Smooth muscle cell (in vitro differentiated cells): ENCODE measurements at regions not wholly inside any gene's neighbourhood (a gene's known extent, or its start where the extent isn't known, plus 50 kb on each side); places are given as distances from the start of the nearest gene placed in this dataset.

ENCODE experiments used
- DNase-seq: peaks from one replicate; lab custom pipeline; 2025; ENCODE audit not compliant: unreplicated experiment; lab: John Stamatoyannopoulos, UW
- H2AFZ ChIP-seq: fragments of 200-600 bp; sonication (generic); 2 replicates; pipeline ENCODE4 v1.6.0; 2016; ENCODE audit warnings: antibody characterized with exemption, low read depth, mild to moderate bottlenecking
- H3F3A ChIP-seq: fragments of 200-600 bp; sonication (generic); 2 replicates; pipeline ENCODE4 v1.6.0; 2017; ENCODE audit warnings: antibody characterized with exemption, low read depth
- H3K27ac ChIP-seq: fragments of 200-600 bp; sonication (generic); 2 replicates; pipeline ENCODE4 v1.5.1; 2016; ENCODE audit warnings: low read depth, mild to moderate bottlenecking
- H3K27me3 ChIP-seq: fragments of 200-600 bp; sonication (generic); 2 replicates; pipeline ENCODE4 v1.6.1; 2016; ENCODE audit warnings: low read depth, mild to moderate bottlenecking
- H3K36me3 ChIP-seq: fragments of 200-600 bp; sonication (generic); 2 replicates; pipeline ENCODE4 v1.5.1; 2016; ENCODE audit warnings: low read depth
- H3K4me1 ChIP-seq: fragments of 200-600 bp; sonication (generic); 2 replicates; pipeline ENCODE4 v1.5.1; 2016; ENCODE audit warnings: low read depth
- H3K4me2 ChIP-seq: fragments of 200-600 bp; sonication (generic); 2 replicates; pipeline ENCODE4 v1.6.0; 2016; ENCODE audit warnings: mild to moderate bottlenecking
- H3K4me3 ChIP-seq: fragments of 200-600 bp; sonication (generic); 2 replicates; pipeline ENCODE4 v1.5.1; 2016; ENCODE audit warnings: mild to moderate bottlenecking
- H3K79me2 ChIP-seq: fragments of 200-600 bp; sonication (generic); 2 replicates; pipeline ENCODE4 v1.6.0; 2016; ENCODE audit warnings: low read depth, mild to moderate bottlenecking
- H3K9ac ChIP-seq: fragments of 200-600 bp; sonication (generic); 2 replicates; pipeline ENCODE4 v1.6.0; 2016; ENCODE audit warnings: low read depth
- H3K9me3 ChIP-seq: fragments of 200-600 bp; sonication (generic); replicated peaks from 2 replicates; pipeline ENCODE4 v1.5.1; 2016; ENCODE audit warnings: low read depth
- H4K20me1 ChIP-seq: fragments of 200-600 bp; sonication (generic); 2 replicates; pipeline ENCODE4 v1.6.0; 2016; ENCODE audit warnings: low read depth
- WGBS: methylation state at CpG from one replicate; pipeline ENCODE4 v1.1.7; 2016; ENCODE audit warnings: low lambda C conversion rate; 5-methylcytosine and 5-hydroxymethylcytosine counted together
- TF ChIP-seq, protein P1 (sequence below): fragments of 200-600 bp; sonication (generic); IDR thresholded peaks from 2 replicates; pipeline ENCODE4 v1.5.1; 2017; ENCODE audit warnings: borderline replicate concordance, mild to moderate bottlenecking, antibody characterized with exemption; ENCODE audit not compliant: insufficient read depth, poor library complexity, severe bottlenecking

- Histone ChIP-seq H3F3A (no peaks in the 10 kb centered on the region), H4K20me1 (no peaks in the 10 kb centered on the region)
- DNase-seq, result no peak
Observed at GRCh38 chr14:38794677-38795076, 308.4 kb downstream of the SEC23A start.

DNA sequence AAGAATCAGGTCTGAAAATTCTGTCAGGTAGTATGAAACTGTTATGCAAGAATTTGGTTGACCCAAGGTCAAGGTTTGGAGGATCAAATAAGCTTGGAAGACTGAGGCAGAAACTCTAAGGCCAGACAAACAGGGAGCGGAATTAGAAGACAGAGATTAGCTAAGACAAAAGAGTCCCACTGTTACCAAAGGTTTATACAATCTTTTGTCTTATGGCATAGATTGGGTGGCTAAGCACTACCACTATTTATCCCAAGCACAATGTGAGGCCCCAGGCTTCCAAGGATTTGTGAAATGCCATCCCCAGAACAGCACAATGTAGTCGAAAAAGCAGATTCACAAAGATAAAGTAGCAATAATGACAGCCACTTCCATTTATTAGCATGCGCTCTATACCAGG lies 311.2 kb downstream of the SEC23A start:
- Histone ChIP-seq H4K20me1 (no peaks in the 10 kb centered on the region), H3K79me2 (no peaks in the 10 kb centered on the region), H3K4me3 (no peak overlapping the region), H3K9me3 (no peaks in the 10 kb centered on the region), H3K27ac (no peak overlapping the region), H3K4me2 (no peak overlapping the region), H2AFZ (no peak overlapping the region), H3K4me1 (peaks cover 5% of the 10 kb centered on the region), H3K27me3 (no peaks in the 10 kb centered on the region), H3K9ac (no peak overlapping the region), H3K36me3 (no peaks in the 10 kb centered on the region), H3F3A (no peaks in the 10 kb centered on the region)
- WGBS, result 86% methylated on average over 3 of the region's 3 CpGs
- TF ChIP-seq, protein P1, sequence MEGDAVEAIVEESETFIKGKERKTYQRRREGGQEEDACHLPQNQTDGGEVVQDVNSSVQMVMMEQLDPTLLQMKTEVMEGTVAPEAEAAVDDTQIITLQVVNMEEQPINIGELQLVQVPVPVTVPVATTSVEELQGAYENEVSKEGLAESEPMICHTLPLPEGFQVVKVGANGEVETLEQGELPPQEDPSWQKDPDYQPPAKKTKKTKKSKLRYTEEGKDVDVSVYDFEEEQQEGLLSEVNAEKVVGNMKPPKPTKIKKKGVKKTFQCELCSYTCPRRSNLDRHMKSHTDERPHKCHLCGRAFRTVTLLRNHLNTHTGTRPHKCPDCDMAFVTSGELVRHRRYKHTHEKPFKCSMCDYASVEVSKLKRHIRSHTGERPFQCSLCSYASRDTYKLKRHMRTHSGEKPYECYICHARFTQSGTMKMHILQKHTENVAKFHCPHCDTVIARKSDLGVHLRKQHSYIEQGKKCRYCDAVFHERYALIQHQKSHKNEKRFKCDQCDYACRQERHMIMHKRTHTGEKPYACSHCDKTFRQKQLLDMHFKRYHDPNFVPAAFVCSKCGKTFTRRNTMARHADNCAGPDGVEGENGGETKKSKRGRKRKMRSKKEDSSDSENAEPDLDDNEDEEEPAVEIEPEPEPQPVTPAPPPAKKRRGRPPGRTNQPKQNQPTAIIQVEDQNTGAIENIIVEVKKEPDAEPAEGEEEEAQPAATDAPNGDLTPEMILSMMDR, result no peak
- no peak for DNase-seq

More at GRCh38 chr14:38794677-38795076, 308.4 kb downstream of the SEC23A start:
- no peaks in the 10 kb centered on the region for H3K9me3 ChIP-seq
- no peaks in the 10 kb centered on the region for H3K36me3 ChIP-seq
- H3K27me3 ChIP-seq, result no peaks in the 10 kb centered on the region
- H3K9ac ChIP-seq, result no peak overlapping the region
- H3K4me3 ChIP-seq, result no peak overlapping the region
- no peaks in the 10 kb centered on the region for H3K79me2 ChIP-seq
- no peak overlapping the region for H3K4me2 ChIP-seq
- H3K4me1 ChIP-seq, result peaks cover 5% of the 10 kb centered on the region
- TF ChIP-seq, protein P1, result no peak
- no peak overlapping the region for H2AFZ ChIP-seq
- H3K27ac ChIP-seq, result no peak overlapping the region

DNA sequence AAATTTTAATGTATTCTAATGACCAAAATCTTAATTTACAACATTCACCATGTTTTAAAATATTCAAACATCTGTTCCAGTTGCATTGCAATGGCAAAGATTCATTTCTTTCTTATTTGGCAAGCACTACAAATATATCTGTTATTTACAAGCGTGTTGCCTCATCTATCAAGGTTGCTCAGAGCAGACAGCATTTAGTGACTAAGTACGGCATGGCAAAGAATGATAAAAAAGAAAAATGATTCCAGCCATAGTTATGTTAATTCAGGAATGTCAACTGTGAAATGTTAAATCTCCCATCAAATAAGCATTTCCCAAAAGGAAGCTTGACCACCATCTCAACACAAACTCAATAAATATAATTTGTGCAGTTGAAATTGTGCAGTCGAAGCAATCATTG lies 312.1 kb downstream of the SEC23A start:
- H3K9ac ChIP-seq, result no peak overlapping the region
- H3K36me3 ChIP-seq, result no peaks in the 10 kb centered on the region
- H3K4me1 ChIP-seq, result peaks cover 5% of the 10 kb centered on the region
- WGBS, result 74% methylated on average over 3 of the region's 3 CpGs
- no peaks in the 10 kb centered on the region for H3K79me2 ChIP-seq
- no peaks in the 10 kb centered on the region for H3K27me3 ChIP-seq
- no peak overlapping the region for H2AFZ ChIP-seq
- H3K4me3 ChIP-seq, result no peak overlapping the region
- H3K4me2 ChIP-seq, result no peak overlapping the region
- TF ChIP-seq, protein P1, result no peak
- no peaks in the 10 kb centered on the region for H4K20me1 ChIP-seq
- no peaks in the 10 kb centered on the region for H3F3A ChIP-seq
- no peaks in the 10 kb centered on the region for H3K9me3 ChIP-seq
- DNase-seq, result no peak
- H3K27ac ChIP-seq, result no peak overlapping the region

DNA sequence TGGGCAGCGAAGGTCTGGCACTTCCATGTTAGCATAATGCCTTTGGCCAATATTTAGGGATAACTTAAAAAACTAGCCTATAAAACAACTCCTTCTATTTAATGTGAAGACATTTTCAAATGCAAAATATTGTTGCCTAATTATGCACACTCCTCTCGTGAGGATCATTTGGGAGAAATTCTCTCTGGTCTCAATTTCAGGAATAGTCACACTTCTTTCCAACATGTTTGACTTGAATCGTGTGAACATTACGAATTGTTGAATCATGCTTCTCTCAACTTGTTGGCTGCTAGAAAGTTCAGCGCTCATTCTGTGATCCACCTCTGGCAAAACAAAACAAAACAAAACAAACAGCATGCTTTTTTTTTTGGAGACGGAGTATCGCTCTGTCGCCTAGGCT lies 313.2 kb downstream of the SEC23A start:
- Histone ChIP-seq H2AFZ (no peak overlapping the region), H3F3A (no peaks in the 10 kb centered on the region), H4K20me1 (no peaks in the 10 kb centered on the region), H3K4me2 (no peak overlapping the region), H3K4me1 (peaks cover 5% of the 10 kb centered on the region), H3K9me3 (no peaks in the 10 kb centered on the region), H3K27me3 (no peaks in the 10 kb centered on the region), H3K4me3 (no peak overlapping the region), H3K27ac (no peak overlapping the region), H3K9ac (no peak overlapping the region), H3K36me3 (no peaks in the 10 kb centered on the region), H3K79me2 (no peaks in the 10 kb centered on the region)
- TF ChIP-seq, protein P1, result no peak
- 94% methylated on average over 8 of the region's 8 CpGs for WGBS
- DNase-seq, result no peak
